CMK (cell line): ENCODE measurements at regions not wholly inside any gene's neighbourhood (a gene's known extent, or its start where the extent isn't known, plus 50 kb on each side); places are given as distances from the start of the nearest gene placed in this dataset.
"Not testable (repeated sequence)": the region's sequence is repeated elsewhere in the genome, so short reads cannot be mapped to it uniquely, and the experiment has no call there.

Experiments
- DNase-seq: peaks from one replicate; pipeline ENCODE4 v3.0.0-alpha.2; 2010; ENCODE audit warnings: low read depth

DNA sequence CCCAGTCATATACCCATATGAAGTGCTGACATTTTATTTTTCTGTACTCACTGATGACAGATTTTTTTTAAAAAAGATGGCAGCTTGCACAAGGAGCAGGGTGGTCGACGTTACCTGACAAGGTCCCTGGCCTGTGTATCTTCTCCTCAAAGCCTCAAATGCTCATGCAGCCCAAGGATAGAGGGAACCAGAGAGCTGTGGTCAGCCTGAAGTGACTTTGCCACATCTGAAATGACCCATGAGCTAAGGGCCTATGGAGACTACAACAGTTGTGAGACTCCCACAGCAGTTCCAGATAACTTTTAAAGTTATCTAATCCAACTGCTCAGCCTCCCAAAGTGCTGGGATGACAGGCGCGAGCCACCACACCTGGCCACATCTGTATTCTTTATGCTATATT lies 131.1 kb downstream of the GLUL start:
- DNase-seq = peak; percentile 33

DNA sequence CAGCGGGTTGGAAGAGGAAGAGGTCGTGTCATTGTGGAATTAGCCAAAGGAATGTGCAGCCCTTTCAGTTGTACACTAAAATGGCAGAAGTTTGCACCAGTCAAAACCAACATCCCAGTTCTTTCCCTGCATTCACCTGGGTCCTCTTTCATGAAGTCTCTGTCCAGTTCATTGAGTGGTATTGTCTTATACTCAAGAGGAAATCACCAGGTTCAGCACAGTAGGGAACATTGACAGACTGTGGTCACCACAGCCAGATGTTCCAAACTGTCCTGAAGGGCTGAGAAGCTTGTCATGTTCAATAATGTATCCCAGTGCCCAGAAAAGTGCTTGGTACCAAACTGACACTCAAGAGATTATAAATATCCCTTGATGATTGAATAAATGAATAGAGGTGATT lies 131.6 kb downstream of the GLUL start:
- DNase-seq = peak; percentile 37

DNA sequence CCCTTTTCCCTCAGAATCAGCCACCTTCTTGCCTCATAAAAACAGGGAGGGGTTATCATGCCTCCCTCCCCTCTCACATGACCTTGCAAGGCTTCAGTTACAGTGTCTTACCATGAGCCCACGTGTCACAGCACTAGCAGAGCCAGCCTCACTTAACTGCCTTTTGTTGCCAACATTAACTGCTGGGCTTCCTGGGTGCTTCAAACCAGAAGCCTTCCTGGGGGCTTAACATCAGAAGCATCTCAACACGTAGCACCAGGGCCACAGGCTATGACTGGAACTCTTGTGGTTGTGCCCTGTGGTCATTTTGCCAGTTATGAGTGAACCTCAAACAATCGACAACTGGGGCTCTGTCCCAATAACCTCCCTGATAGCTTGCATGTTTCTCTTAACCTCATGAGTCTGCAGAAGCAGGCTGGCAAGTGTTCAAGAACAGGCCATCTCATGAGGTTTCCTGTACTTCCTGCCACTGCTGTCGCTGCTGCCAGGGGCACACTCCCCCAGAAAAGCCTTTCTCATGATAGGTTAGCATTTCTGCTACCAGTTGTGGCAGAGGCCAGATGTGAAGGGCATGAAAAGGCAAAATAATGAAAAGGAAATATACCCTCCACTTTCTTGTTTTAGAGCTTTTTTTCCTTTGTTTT lies 132.2 kb downstream of the GLUL start:
- DNase-seq = peak; percentile 95

DNA sequence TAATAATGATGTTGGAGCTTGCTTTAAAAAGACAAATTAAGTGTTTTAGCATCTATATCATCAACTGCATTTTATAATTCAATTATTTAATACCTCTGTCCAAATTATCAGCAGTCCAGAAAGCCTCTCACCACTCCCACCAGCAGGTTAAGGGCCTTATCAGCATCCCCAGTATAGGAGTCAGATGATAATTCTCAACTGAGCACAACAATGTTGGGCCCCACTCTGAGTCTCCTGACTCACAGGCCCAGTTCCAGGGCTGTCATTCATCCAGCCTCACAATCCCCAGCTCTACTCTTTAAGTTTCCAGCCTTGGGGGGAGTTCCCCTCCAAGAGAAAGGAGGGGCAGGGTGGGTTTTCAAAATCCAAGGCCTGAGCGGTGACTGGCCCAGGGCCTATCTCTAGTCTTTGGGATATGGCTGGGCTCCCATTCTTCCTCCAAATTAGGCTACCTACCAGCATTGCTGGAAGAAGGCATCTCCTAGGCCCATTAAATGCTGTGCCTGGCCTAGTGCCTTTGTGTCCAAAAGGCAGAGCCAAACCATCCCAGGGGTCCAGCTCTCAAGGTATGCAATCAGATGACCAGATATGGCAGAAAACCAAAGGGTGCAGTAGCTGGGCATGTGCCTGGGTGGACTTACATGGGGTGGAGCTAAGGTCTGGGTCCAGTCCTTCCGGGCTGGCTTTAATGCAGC lies 134.1 kb downstream of the GLUL start:
- DNase-seq = peak; percentile 20

DNA sequence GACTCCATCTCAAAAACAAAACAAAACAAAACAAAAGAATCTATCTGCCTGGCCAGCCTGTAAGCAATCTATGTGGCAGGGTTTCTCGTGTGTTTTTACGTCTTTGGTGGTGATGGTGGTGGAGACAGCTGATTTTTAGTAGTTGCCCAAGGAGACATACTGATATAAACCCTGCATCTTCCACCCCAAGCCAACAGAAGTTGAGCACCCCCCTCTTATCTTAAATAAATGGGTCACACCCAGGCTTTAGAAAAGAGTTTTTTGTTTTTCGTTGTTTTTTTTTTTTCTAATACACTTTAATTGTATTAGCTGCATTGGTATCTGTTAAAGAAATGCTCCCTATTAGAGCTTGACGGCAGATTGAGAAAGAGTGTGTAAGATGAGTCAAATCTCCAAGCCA lies 134.7 kb downstream of the GLUL start:
- no peak for DNase-seq

DNA sequence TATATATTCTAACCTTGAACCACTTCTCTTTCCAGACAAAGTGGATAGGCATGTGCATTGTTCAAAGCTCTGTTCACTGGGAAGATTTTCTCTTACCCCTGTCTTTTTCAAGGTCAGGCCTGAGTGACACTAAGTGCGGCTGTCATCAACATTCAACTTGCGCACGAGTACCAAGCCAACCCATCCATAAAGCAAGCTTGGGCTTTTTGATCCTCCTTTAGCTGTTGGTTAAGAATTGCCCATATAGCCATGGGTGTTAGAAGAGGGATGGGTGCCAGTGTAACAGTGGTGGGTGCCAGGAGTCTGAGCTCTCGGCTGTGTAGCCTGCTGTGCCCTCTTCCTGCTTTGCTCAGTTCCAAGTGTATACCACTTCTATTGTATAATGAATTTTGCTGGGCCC lies 136.1 kb downstream of the GLUL start:
- DNase-seq = no peak

DNA sequence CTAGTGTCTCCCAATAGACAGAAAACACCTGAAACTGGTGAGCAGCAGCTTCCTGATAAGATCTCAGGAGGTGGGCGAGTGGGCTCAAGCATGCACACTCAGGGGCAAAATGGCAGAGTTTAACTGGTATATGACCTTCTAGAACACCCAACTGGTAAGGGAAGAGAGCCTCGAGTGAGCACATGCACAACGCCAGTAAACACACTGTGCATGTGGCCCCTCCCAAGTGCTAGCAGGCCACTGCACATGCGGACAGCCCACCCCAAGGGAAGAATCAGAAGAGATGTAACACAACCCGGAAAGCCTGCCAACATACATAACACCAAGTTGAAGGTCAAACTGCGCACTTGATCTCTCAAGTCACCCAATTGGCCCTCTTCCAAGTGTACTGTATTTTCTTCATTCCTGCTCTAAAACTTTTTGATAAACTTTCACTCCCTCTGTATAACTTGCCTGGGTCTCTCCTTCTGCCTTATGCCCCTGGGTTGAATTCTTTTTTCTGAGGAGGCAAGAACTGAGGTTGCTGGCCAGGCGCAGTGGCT lies 138.2 kb downstream of the GLUL start:
- DNase-seq = no peak

DNA sequence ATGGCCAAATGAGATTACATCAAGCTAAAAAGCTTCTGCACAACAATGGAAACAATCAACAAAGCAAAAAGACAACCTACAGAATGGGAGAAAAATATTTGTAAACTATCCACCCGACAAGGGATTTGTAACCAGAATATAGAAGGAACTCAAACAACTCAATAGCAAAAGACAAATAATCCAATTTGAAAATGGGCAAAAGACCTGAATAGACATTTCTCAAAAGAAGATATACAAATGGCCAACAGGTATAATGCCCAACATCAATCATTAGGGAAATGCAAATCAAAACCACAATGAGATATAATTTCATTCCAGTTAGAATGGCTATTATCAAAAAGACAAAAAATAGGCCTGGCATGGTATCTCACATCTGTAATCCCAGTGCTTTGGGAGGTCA lies 140.0 kb downstream of the GLUL start:
- DNase-seq = no peak

DNA sequence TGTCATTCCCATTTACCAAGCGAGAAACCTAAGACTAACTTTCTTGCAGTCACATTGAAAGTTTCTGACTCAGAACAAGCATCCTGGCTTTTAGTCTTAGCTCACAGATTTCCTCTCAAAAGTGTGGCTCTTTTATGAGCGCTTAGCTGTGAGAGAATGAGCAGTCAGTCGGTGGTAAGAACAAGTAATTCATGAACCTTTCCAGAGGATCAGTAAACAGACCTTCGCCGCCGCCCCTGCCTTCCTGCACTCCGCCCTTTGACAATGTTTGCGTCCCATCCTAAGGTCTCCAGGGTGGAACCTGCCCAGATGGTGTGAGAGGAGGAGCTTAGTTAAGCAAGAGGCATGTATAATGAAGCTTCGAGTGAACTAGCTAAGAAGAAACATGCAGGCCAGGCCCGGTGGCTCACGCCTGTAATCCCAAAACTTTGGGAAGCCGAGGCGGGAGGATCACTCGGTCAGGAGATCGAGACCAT lies 142.4 kb downstream of the GLUL start:
- DNase-seq = no peak

DNA sequence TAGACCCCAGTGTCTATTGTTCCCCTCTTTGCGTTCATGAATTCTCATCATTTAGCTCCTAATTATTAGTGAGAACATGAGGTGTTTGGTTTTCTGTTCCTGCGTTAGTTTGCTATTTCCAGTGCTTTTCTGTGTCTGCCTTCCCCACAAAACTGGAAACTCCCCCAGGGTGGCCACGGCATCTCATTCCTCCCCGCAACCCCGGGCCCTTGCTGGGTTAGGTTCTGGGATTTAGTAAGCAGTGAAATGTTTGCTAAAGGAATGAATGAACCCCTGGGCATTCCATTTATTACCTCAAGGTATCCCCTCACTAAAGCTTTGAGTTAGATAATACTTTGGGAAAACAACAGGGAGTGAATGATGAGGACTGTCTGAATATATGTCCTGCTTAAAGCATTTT lies 142.9 kb downstream of the GLUL start:
- DNase-seq = no peak

DNA sequence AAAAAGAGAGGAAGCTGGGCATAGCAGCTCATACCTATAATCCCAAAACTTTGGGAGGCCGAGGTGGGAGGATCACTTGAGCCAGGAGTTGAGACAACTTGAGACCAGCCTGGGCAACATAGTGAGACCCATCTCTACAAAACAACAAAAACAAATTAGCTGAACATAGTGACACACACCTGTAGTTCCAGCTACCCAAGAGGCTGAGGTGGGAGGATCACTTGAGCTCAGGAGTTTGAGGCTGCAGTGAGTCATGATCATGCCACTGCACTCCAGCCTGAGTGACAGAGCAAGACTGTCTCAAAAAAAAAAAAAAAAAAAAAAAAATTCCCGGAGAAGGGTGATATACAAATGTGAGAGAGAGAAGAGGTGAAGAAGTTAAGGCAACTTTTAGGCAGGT lies 143.8 kb downstream of the GLUL start:
- DNase-seq = not testable (repeated sequence)

DNA sequence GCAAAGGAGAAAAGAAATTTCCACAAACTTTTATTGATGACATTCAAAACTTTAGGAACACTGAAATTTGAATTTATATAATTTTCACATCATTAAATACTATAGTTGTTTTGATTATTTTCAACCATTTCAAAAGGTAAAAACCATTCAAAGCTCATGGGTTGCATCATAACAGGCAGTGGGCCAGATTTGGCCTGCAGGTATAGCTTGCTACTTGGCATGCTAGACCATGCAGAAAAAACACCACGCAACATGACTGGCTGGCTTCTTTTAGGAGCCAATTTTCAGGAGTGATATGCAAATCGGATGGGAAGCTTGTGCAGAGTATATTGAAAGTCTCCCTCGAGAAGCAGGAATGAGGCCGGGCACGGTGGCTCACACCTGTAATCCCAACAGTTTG lies 144.8 kb downstream of the GLUL start:
- DNase-seq = no peak

DNA sequence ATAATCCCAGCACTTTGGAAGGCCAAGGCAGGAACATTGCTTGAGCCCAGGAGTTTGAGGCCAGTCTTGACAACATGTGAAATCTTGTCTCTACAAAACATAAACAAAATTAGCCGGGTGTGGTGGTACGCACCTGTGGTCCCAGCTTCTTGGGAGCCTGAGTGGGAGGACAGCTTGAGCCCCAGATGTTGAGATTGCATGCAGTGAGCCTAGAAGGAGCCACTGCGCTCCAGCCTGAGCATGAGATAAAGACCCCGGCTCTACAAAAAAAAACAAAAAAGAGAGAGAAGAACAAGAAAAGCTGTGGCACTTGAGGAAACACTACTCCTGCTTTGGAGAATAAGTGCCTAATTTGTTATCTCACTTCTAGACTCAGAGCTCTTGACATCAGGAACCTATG lies 146.6 kb downstream of the GLUL start:
- DNase-seq = no peak

DNA sequence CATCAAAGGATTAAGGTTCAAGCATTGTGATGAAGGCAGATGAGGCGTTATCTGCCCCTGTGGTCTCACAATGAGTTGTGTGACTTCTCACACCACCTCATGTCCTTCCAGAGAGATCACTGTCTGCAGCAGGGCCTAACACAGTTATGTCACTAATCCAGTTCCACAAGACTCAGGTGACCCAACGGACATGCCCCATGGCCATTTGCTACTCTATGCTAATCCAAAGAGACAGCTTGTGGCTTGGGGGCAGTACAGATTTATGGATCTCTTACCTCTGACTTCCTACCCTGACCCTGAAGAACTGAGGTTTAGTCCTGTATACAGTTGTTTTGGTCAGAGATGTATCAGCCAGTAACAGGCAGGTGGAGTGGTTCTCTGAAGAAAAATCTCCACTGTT lies 147.1 kb downstream of the GLUL start:
- no peak for DNase-seq

DNA sequence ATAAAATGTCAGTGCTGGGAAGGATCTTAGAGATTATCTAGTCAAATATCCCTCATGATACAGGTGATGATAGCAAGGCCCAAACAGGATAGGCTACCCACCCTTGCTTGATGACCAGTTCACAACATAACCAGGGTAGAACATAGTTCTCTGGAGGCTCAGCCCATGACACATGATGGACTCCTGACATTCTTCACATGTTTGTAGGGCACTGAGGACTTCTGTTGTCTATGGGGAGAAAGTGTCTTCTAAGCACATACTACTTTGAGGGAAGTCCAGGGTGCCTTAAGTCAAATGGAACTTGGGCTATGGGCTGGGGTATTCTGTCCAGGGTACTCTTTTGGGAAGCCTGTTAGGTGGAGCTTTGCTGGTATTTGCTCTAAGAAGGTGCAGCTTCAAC lies 148.9 kb downstream of the GLUL start:
- no peak for DNase-seq

DNA sequence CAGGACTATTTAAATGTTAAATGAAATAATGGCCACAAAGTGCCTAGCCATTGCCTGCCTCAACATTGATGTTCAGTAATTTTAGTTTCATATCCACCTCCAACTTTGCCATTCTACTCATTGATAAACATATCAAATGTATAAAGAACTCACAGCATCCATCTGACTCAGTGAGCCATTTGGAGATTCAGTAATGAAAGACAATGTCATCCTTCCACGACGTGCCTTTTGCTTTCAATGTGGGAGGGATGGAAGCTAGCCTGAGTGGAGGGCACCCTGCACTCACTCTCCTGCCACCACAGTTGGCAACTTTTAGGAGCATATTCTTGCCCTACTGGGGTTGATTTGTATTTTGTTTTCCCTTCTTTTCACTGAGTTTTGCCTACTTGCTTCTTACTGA lies 151.5 kb downstream of the GLUL start:
- DNase-seq = no peak

DNA sequence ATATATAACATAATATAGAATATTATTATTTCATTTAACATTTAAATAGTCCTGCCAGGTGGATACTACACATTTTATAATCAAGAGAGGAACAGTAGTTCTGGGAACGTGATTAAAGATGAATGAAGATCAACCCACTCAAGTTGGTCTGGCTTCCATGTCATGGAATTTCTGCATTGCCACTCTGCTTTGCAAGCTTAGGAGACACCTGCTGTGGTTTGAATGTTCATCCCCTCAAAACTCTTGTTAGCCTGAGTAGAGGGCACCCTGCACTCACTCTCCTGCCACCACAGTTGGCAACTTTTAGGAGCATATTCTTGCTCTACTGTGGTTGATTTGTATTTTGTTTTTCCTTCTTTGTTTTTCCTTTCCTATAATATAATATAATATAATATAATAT lies 153.2 kb downstream of the GLUL start:
- DNase-seq = no peak

DNA sequence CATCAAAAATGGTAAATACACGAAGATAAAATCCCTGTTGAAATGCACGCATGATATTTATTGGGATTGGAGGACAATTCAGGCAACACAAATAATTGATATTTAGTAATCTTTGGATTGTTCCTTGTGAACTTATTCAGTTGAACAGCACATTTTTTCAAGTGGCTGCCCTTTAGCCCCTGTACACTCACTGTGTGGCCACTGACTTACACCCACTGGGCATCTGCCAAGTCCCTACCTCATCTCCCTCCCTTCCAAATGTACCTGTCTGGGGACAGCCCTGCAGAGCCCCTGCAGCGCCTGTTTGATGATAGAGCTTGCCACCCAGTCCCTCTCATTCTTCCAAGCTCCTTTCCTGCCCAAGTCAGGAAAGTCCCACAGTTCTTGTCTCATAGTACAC lies 154.3 kb downstream of the GLUL start:
- no peak for DNase-seq

DNA sequence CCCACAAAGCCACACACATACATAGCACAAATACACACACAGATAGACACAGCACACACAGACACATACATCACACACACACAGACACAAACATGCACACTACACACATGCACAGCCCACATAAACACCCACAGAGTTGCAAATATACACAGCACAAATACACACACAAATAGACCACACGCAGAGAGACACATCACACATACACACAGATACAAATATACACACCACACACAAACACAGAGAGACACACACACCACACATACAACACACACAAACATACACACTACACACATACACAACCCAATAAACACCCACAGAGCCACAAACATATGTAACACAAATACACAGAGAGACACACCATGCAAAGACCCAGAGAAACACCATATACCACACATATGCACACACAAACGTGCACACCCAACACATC lies 154.9 kb downstream of the GLUL start:
- DNase-seq = no peak

DNA sequence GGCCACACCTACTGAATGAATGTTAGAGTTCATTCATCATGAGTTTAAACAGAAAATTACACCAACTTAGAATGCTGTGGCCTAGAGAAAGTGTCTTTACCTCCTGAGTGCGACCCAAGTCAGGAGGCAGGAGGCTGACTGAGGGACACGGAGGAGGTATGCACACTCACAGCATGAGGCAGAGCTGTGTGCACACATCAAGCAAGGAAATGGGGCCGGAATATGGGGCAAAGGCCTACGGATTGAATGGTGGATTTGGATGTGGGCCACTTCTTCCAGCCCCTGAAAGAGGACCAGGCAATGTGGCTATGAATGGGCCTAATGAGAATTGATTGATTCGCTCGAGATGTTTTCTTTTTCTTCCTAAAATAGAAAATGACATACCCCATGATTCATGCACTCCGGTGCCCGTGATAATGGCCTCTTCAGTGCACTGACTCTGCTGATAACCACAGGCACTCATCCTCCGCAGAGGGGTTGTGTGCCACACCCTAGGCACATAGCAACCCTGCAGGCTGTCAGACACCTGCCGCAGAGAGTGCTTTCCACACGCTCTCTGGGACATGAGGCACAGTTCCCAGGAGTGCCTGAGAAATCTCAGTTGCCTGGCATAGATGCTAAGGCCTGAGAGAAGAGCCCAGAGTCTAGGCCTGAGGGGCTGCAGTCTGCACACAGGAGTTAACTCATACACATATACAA lies 155.5 kb downstream of the GLUL start:
- no peak for DNase-seq

DNA sequence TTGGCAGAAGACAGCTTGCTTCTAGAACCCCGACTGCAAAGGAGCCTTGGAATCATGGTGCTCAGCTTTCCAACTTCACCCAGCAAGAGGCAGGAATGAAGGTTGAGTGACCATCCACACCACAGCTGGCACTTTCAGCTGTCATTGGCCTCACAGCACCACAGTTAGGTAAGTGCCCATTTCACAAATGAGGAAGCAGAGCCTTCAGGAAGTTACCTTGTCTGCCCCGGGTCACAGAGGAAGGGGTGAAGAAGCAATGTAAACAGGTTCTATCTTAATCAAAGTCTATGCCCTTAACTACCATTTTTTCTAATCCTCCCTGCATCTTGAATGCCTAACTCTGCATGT lies 156.0 kb downstream of the GLUL start:
- no peak for DNase-seq

DNA sequence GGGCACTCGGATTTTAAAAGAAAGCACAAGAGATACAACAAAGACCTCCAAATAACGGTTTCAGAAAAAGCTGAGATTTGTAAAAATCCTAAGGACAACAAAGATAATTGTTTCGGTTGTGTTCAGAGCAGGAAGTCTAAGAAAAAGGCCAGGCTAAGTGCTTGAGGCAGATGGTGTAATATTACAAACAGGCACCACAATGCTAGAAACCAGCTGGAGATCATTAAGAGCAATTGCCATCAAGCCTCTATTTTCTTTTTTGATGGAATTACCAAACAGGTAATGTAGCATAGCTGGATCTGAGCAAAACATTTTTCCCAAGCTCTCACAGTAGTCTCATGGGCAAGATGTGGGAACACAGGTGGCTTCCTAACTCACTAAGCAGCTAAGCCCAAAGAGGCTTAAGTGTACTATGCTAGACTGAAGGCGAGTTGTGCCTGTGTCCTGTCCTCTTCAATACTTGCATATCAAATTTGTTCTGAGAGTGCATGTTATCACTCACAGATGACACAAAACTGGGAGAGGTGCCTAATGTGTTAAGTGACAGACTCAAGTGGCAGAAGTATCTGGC lies 161.6 kb downstream of the GLUL start:
- no peak for DNase-seq

DNA sequence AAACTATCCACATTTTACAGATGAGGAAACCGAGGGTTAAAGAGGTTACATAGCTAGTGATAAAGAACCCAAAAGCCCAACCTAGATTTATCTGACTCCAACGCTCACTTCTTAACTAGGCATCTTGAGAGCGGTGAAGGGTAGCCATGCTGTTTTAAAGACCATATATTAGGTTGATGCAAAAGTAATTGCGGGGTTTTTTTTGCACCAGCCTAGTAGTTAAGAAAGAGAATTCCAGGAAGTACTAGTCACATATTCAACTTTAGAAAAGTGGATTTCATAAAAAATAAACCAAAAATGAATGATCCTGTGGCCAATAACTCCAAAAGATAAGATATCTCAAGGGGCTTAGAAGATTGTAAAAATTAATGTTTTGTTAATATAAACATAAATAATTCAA lies 162.1 kb downstream of the GLUL start:
- DNase-seq = no peak
